Heart right ventricle (tissue), 16 donors: ENCODE measurements at regions not wholly inside any gene's neighbourhood (a gene's known extent, or its start where the extent isn't known, plus 50 kb on each side); places are given as distances from the start of the nearest gene placed in this dataset.
A peak's percentile ranks its signal among the peaks of the same experiment; 100 is the strongest.

ENCODE experiments used
- ATAC-seq, 8 donors: fragments of 200-7000 bp; cut with Tn5 transposase; one replicate each; pipeline ENCODE4 v1.9.1; 2020; ENCODE audit warnings: mild to moderate bottlenecking in 8 of 8, moderate library complexity in 8 of 8, moderate number of reproducible peaks in 1 of 8
- DNase-seq, 2 donors: peaks; one replicate each; pipeline ENCODE4 v3.0.0-alpha.2; 2020
- H3K27ac ChIP-seq, 10 donors: fragments of 200-600 bp; sonication (generic) in 2 of 10; one replicate each; pipeline versions ENCODE4 v1.5.0 to v1.8.0; 2020 to 2022; ENCODE audit warnings: mild to moderate bottlenecking in 3 of 10
- H3K27me3 ChIP-seq, 7 donors: fragments of 200-600 bp; one replicate each; pipeline ENCODE4 v1.8.0; 2021 to 2022; ENCODE audit warnings: mild to moderate bottlenecking in 2 of 7
- H3K36me3 ChIP-seq, 9 donors: fragments of 200-600 bp; sonication (generic) in 1 of 9; one replicate each; pipeline versions ENCODE4 v1.5.0 to v1.8.0; 2020 to 2022; ENCODE audit warnings: mild to moderate bottlenecking in 2 of 9
- H3K4me1 ChIP-seq, 9 donors: fragments of 200-600 bp; sonication (generic) in 1 of 9; one replicate each; pipeline versions ENCODE4 v1.5.0 to v1.8.0; 2020 to 2022; ENCODE audit warnings: mild to moderate bottlenecking in 4 of 9
- H3K4me3 ChIP-seq, 10 donors: fragments of 200-600 bp; sonication (generic) in 2 of 10; one replicate each; pipeline versions ENCODE4 v1.5.0 to v1.8.0; 2020 to 2022; ENCODE audit warnings: mild to moderate bottlenecking in 7 of 10, moderate library complexity in 2 of 10
- H3K9me3 ChIP-seq, 11 donors: fragments of 200-600 bp in 10 of 11; sonication (generic) in 2 of 11; one replicate each; pipeline versions ENCODE4 v1.5.0 to v1.8.0; 2013 to 2022; ENCODE audit warnings: mild to moderate bottlenecking in 2 of 11, control low read depth in 1 of 11, moderate library complexity in 1 of 11
- CTCF ChIP-seq, 9 donors: fragments of 200-600 bp; sonication (generic) in 2 of 9; IDR thresholded peaks; one replicate each; pipeline versions ENCODE4 v1.5.0 to v1.8.0; 2021 to 2022; ENCODE audit warnings: antibody characterized with exemption in 9 of 9, mild to moderate bottlenecking in 5 of 9, moderate library complexity in 1 of 9
- WGBS, 2 donors: extraction: QIAGEN DNeasy Blood & Tissue Kit; methylation state at CpG; one replicate each; pipeline ENCODE4 v1.1.7; 2013; ENCODE audit warnings: inconsistent platforms in 1 of 2; 5-methylcytosine and 5-hydroxymethylcytosine counted together
- intact Hi-C, 10 donors: fragments of 100-400 bp; cut with DNase I; formaldehyde crosslinking; loops; one replicate each; pipeline versions ENCODE4 v1.11.1 to v1.14.2; 2022
- donor health status: Arrhythmogenic right ventricular cardiomyopathy.
- donor health status: ischemic (EF 13 %, LVEDD 7.1; RV severe dilation, severe dysfunction).
- donor health status: healthy with polysubstance abuse.
- donor health status: DM: no; HTN: yes; CAD: no.
- donor health status: DM: no; HTN: no; CAD: no.
- donor health status: ischemic (EF 25% LVEDD 6.9; RV normal size, moderate dysfunction).
- donor health status: ischemic (EF 25% LVEDD 5.7; RV mildly dilated, moderate dysfunction).
- donor health status: healthy.
- donor health status: DM: yes; HTN: yes; CAD: no.
- donor health status: Ischemic cardiomyopathy.
- donor health status: ischemic (EF 35%, LVEDD 5.7; RV mildly dilated, moderate dysfunction).
- donor health status: nonischemic (EF 11% LVEDD 7.7; RV severe dilation, severe dysfunction).
- donor health status: DM: yes; HTN: yes; CAD: no.
- donor health status: PGD.
- donor health status: ischemic (EF 29% LVEDD 5.4; RV normal size, mild dysfunction).
- donor health status: nonischemic (EF 23%, LVEDD 6.1; RV moderate dilation, normal function).

GRCh38 chr7:91347290-91347689 lies 83.1 kb downstream of the FZD1 start:
- peak in 1 of 2 donors; percentile 32 for DNase-seq
- ATAC-seq, result peak in 7 of 8 donors; percentile 50 to 76 (median 65)
- intact Hi-C loops, result loop anchor here in 2 of 10 donors (10.0 kb wide), 3 partner anchors 82 to 288 kb away; partner anchors contain the start of gene FZD1 (in 1 of the 2)
- H3K4me3 ChIP-seq, result no peak overlapping the region
- peak overlapping the region in 1 of 10 donors; percentile 41 for H3K27ac ChIP-seq
- TF ChIP-seq CTCF (IDR thresholded peaks at IDR 0.05), result no peak
- H3K9me3 ChIP-seq, result no peaks in the 10 kb centered on the region
- peaks cover 0 to 63% (median 50%) of the 10 kb centered on the region in 9 donors for H3K4me1 ChIP-seq
- no peaks in the 10 kb centered on the region for H3K27me3 ChIP-seq
- no peaks in the 10 kb centered on the region for H3K36me3 ChIP-seq
- WGBS, 2 donors, result 58 to 65% methylated on average over 3 of the region's 3 CpGs

GRCh38 chr7:91348711-91349110 lies 84.5 kb downstream of the FZD1 start:
- intact Hi-C loops, result loop anchor here in 2 of 10 donors (10.0 kb wide), 3 partner anchors 84 to 286 kb away; partner anchors contain the start of gene FZD1 (in 1 of the 2)
- peaks cover 0 to 4% (median 0%) of the 10 kb centered on the region in 7 donors for H3K27me3 ChIP-seq
- H3K36me3 ChIP-seq, result no peaks in the 10 kb centered on the region
- peaks cover 0 to 49% (median 38%) of the 10 kb centered on the region in 9 donors for H3K4me1 ChIP-seq
- no peak overlapping the region for H3K27ac ChIP-seq
- no peak for DNase-seq
- no peaks in the 10 kb centered on the region for H3K9me3 ChIP-seq
- no peak overlapping the region for H3K4me3 ChIP-seq
- TF ChIP-seq CTCF (IDR thresholded peaks at IDR 0.05), result no peak
- ATAC-seq, result peak in 4 of 8 donors; percentile 33 to 66 (median 48)

- H3K27me3 ChIP-seq, result peaks cover 0 to 4% (median 0%) of the 10 kb centered on the region in 7 donors
- intact Hi-C loops, result no loop called here
- H3K9me3 ChIP-seq, result no peaks in the 10 kb centered on the region
- H3K27ac ChIP-seq, result no peak overlapping the region
- DNase-seq, result no peak
- no peak for ATAC-seq
- no peak overlapping the region for H3K4me3 ChIP-seq
- peaks cover 0 to 29% (median 24%) of the 10 kb centered on the region in 9 donors for H3K4me1 ChIP-seq
- TF ChIP-seq CTCF (IDR thresholded peaks at IDR 0.05), result no peak
- 94 to 96% methylated on average over 3 of the region's 3 CpGs for WGBS, 2 donors
- no peaks in the 10 kb centered on the region for H3K36me3 ChIP-seq
Measured at GRCh38 chr7:91351374-91351773, 87.1 kb downstream of the FZD1 start.

- ATAC-seq, result no peak
- H3K4me1 ChIP-seq, result peaks cover 0 to 22% (median 17%) of the 10 kb centered on the region in 9 donors
- H3K27ac ChIP-seq, result no peak overlapping the region
- no peak for TF ChIP-seq CTCF (IDR thresholded peaks at IDR 0.05)
- DNase-seq, result no peak
- H3K4me3 ChIP-seq, result no peak overlapping the region
- H3K9me3 ChIP-seq, result no peaks in the 10 kb centered on the region
- intact Hi-C loops, result no loop called here
- peaks cover 0 to 4% (median 0%) of the 10 kb centered on the region in 7 donors for H3K27me3 ChIP-seq
- no peaks in the 10 kb centered on the region for H3K36me3 ChIP-seq
- WGBS, 2 donors, result 94 to 97% methylated on average over 4 of the region's 4 CpGs
Measured at GRCh38 chr7:91352091-91352490, 87.9 kb downstream of the FZD1 start.
